WTC11 (cell line): ENCODE measurements at regions not wholly inside any gene's neighbourhood (a gene's known extent, or its start where the extent isn't known, plus 50 kb on each side); places are given as distances from the start of the nearest gene placed in this dataset.

Experiments used
- CREB1 ChIP-seq: sonication (generic); formaldehyde crosslinking; IDR thresholded peaks from 2 replicates; pipeline ENCODE4 v1.8.0; 2023; ENCODE audit warnings: mild to moderate bottlenecking, missing genetic modification reagents
- ELF4 ChIP-seq: sonication (generic); formaldehyde crosslinking; IDR thresholded peaks from 2 replicates; pipeline ENCODE4 v1.8.1; 2022; ENCODE audit warnings: low read depth, mild to moderate bottlenecking, moderate library complexity, missing genetic modification reagents
- FOXJ3 ChIP-seq: sonication (generic); formaldehyde crosslinking; IDR thresholded peaks from 2 replicates; pipeline ENCODE4 v1.9.0; 2021; ENCODE audit warnings: missing genetic modification reagents, mild to moderate bottlenecking, borderline replicate concordance
- JUN ChIP-seq: sonication (generic); formaldehyde crosslinking; IDR thresholded peaks from 2 replicates; pipeline ENCODE4 v1.8.0; 2023; ENCODE audit warnings: mild to moderate bottlenecking, missing genetic modification reagents
- NFYB ChIP-seq: sonication (generic); formaldehyde crosslinking; conservative IDR thresholded peaks from 2 replicates; pipeline ENCODE4 v1.8.0; 2022; ENCODE audit warnings: low read depth, missing genetic modification reagents
- OVOL2 ChIP-seq: fragments of 250-450 bp; sonication (Bioruptor Pico); IDR thresholded peaks from 2 replicates; pipeline ENCODE4 v1.9.0; 2021; ENCODE audit warnings: mild to moderate bottlenecking, borderline replicate concordance
- TCF7 ChIP-seq: sonication (generic); formaldehyde crosslinking; IDR thresholded peaks from 2 replicates; pipeline ENCODE4 v1.8.0; 2022; ENCODE audit warnings: mild to moderate bottlenecking, low read depth, missing genetic modification reagents, moderate library complexity
- ZNF219 ChIP-seq: sonication (generic); formaldehyde crosslinking; IDR thresholded peaks from 2 replicates; pipeline ENCODE4 v1.8.0; 2023; ENCODE audit warnings: missing genetic modification reagents, mild to moderate bottlenecking, borderline replicate concordance
- ZNF232 ChIP-seq: sonication (generic); formaldehyde crosslinking; IDR thresholded peaks from 2 replicates; pipeline ENCODE4 v1.8.0; 2022; ENCODE audit warnings: mild to moderate bottlenecking, missing genetic modification reagents
- TF ChIP-seq, protein P1 (sequence below): sonication (generic); formaldehyde crosslinking; IDR thresholded peaks from 2 replicates; pipeline ENCODE4 v1.8.0; 2022; ENCODE audit warnings: mild to moderate bottlenecking, missing genetic modification reagents
- TF ChIP-seq, protein P2 (sequence below): fragments of 200-600 bp; IDR thresholded peaks from 2 replicates; pipeline ENCODE4 v1.8.0; 2022; ENCODE audit warnings: antibody characterized with exemption
- TF ChIP-seq, protein P3 (sequence below): sonication (generic); formaldehyde crosslinking; conservative IDR thresholded peaks from 2 replicates; pipeline ENCODE4 v1.8.1; 2022; ENCODE audit warnings: mild to moderate bottlenecking, missing genetic modification reagents
- TF ChIP-seq, protein P4 (sequence below): sonication (generic); formaldehyde crosslinking; IDR thresholded peaks from 2 replicates; pipeline ENCODE4 v1.8.0; 2022; ENCODE audit warnings: mild to moderate bottlenecking, missing genetic modification reagents

DNA sequence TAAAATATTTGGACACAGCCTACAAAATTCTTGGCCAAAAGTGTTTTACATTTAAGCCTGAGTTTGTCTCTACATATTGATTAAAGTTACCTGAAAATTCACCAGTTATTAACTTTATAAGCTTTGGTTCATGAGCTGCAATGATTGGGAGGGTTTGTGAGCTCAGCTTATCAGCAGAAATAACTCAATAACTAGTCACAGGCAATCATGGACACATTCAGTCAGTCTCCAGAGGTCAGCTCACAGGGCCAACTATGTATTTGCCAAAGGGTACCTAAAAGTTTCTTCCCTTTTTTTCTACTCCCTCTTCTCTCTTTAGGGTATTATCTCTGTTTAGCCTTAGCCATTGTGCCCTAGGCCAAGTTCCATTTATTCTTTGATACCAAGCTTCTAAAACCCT lies 145.9 kb downstream of the ZPLD1 start:
- no peak for TF ChIP-seq FOXJ3
- TF ChIP-seq, protein P1, sequence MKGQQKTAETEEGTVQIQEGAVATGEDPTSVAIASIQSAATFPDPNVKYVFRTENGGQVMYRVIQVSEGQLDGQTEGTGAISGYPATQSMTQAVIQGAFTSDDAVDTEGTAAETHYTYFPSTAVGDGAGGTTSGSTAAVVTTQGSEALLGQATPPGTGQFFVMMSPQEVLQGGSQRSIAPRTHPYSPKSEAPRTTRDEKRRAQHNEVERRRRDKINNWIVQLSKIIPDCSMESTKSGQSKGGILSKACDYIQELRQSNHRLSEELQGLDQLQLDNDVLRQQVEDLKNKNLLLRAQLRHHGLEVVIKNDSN (CRISPR knock-in tag) = no peak
- no peak for TF ChIP-seq ELF4 (CRISPR knock-in tag)
- no peak for TF ChIP-seq NFYB (CRISPR knock-in tag)
- no peak for TF ChIP-seq TCF7 (CRISPR knock-in tag)
- TF ChIP-seq ZNF219 (CRISPR knock-in tag) = no peak
- TF ChIP-seq, protein P2, sequence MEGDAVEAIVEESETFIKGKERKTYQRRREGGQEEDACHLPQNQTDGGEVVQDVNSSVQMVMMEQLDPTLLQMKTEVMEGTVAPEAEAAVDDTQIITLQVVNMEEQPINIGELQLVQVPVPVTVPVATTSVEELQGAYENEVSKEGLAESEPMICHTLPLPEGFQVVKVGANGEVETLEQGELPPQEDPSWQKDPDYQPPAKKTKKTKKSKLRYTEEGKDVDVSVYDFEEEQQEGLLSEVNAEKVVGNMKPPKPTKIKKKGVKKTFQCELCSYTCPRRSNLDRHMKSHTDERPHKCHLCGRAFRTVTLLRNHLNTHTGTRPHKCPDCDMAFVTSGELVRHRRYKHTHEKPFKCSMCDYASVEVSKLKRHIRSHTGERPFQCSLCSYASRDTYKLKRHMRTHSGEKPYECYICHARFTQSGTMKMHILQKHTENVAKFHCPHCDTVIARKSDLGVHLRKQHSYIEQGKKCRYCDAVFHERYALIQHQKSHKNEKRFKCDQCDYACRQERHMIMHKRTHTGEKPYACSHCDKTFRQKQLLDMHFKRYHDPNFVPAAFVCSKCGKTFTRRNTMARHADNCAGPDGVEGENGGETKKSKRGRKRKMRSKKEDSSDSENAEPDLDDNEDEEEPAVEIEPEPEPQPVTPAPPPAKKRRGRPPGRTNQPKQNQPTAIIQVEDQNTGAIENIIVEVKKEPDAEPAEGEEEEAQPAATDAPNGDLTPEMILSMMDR = no peak
- TF ChIP-seq JUN (CRISPR knock-in tag) = no peak
- no peak for TF ChIP-seq OVOL2 (CRISPR knock-in tag)
- TF ChIP-seq, protein P3, sequence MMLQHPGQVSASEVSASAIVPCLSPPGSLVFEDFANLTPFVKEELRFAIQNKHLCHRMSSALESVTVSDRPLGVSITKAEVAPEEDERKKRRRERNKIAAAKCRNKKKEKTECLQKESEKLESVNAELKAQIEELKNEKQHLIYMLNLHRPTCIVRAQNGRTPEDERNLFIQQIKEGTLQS = no peak
- no peak for TF ChIP-seq ZNF232 (CRISPR knock-in tag)
- TF ChIP-seq, protein P4, sequence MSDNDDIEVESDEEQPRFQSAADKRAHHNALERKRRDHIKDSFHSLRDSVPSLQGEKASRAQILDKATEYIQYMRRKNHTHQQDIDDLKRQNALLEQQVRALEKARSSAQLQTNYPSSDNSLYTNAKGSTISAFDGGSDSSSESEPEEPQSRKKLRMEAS = no peak
- TF ChIP-seq CREB1 (CRISPR knock-in tag) = no peak
